ENCODE measurements at regions not wholly inside any gene's neighbourhood (a gene's known extent, or its start where the extent isn't known, plus 50 kb on each side); places are given as distances from the start of the nearest gene placed in this dataset.
A peak's percentile ranks its signal among the peaks of the same experiment; 100 is the strongest.

- no peak overlapping the region for H3K4me3 ChIP-seq (replicated peaks in 1 of 3; ENCODE audit: low read depth in 2 of 3, low read length in 3 of 3)
- H3K27me3 ChIP-seq (ENCODE audit: control insufficient read depth in 2 of 2, insufficient read depth in 2 of 2, low read length in 2 of 2), result no peaks in the 10 kb centered on the region
- no peaks in the 10 kb centered on the region for H3K79me2 ChIP-seq (ENCODE audit: insufficient read depth, low read length)
- Mint-ChIP-seq H3K27me3 (ENCODE audit: low read depth in 3 of 3) (peaks cover 3 to 23% (median 8%) of the 10 kb centered on the region in 3 donors), H3K27ac (peak overlapping the region in 1 of 7 donors; percentile 42), H3K4me3 (no peak overlapping the region), H3K9me3 (peaks cover 0 to 2% (median 0%) of the 10 kb centered on the region in 7 donors), H3K36me3 (no peaks in the 10 kb centered on the region), H3K4me1 (no peaks in the 10 kb centered on the region)
- 83% methylated on average over 26 of the region's 27 CpGs for WGBS (ENCODE audit: insufficient coverage)
- H3K36me3 ChIP-seq (replicated peaks in 1 of 2; ENCODE audit: control insufficient read depth in 1 of 2, insufficient read depth in 2 of 2, low read length in 2 of 2), result no peaks in the 10 kb centered on the region
- H3K4me2 ChIP-seq (replicated peaks; ENCODE audit: extremely low read depth, low read length, poor library complexity, severe bottlenecking), result no peak overlapping the region
- no peaks in the 10 kb centered on the region for H3K4me1 ChIP-seq (ENCODE audit: control insufficient read depth in 1 of 2, insufficient read depth in 2 of 2, low read length in 2 of 2)
- no peaks in the 10 kb centered on the region for H4K20me1 ChIP-seq (ENCODE audit: insufficient read depth, low read length)
- no peak overlapping the region for H3K27ac ChIP-seq (ENCODE audit: low read depth in 1 of 2, low read length in 2 of 2)
- H3K9me3 ChIP-seq (replicated peaks in 1 of 2; ENCODE audit: control insufficient read depth in 1 of 2, insufficient read depth in 1 of 2, low read length in 2 of 2), result no peaks in the 10 kb centered on the region
- H2AFZ ChIP-seq (ENCODE audit: insufficient read depth, low read depth, low read length, poor library complexity, severe bottlenecking), result no peak overlapping the region
- no peak for DNase-seq
- H3K9ac ChIP-seq (ENCODE audit: insufficient read depth, low read length, poor library complexity, severe bottlenecking), result no peak overlapping the region
- intact Hi-C loops (cut with micrococcal nuclease), result no loop called here
- no peak for TF ChIP-seq CTCF (IDR thresholded peaks at IDR 0.05)
These were observed 211.7 kb downstream of the NDUFA10 start for GRCh38 chr2:239813261-239814115.

- Histone ChIP-seq H3K79me2 (ENCODE audit: insufficient read depth, low read length) (no peaks in the 10 kb centered on the region), H3K4me3 (replicated peaks in 1 of 3; ENCODE audit: low read depth in 2 of 3, low read length in 3 of 3) (no peak overlapping the region), H4K20me1 (ENCODE audit: insufficient read depth, low read length) (no peaks in the 10 kb centered on the region), H3K27me3 (ENCODE audit: control insufficient read depth in 2 of 2, insufficient read depth in 2 of 2, low read length in 2 of 2) (no peaks in the 10 kb centered on the region), H3K9ac (ENCODE audit: insufficient read depth, low read length, poor library complexity, severe bottlenecking) (no peak overlapping the region), H3K4me2 (replicated peaks; ENCODE audit: extremely low read depth, low read length, poor library complexity, severe bottlenecking) (no peak overlapping the region), H3K9me3 (replicated peaks in 1 of 2; ENCODE audit: control insufficient read depth in 1 of 2, insufficient read depth in 1 of 2, low read length in 2 of 2) (no peaks in the 10 kb centered on the region), H3K36me3 (replicated peaks in 1 of 2; ENCODE audit: control insufficient read depth in 1 of 2, insufficient read depth in 2 of 2, low read length in 2 of 2) (no peaks in the 10 kb centered on the region), H2AFZ (ENCODE audit: insufficient read depth, low read depth, low read length, poor library complexity, severe bottlenecking) (no peak overlapping the region), H3K27ac (ENCODE audit: low read depth in 1 of 2, low read length in 2 of 2) (no peak overlapping the region), H3K4me1 (ENCODE audit: control insufficient read depth in 1 of 2, insufficient read depth in 2 of 2, low read length in 2 of 2) (no peaks in the 10 kb centered on the region)
- Mint-ChIP-seq H3K27ac (peak overlapping the region in 1 of 7 donors; percentile 47), H3K4me3 (no peak overlapping the region), H3K4me1 (no peaks in the 10 kb centered on the region), H3K36me3 (no peaks in the 10 kb centered on the region), H3K9me3 (peaks cover 0 to 2% (median 0%) of the 10 kb centered on the region in 7 donors), H3K27me3 (ENCODE audit: low read depth in 3 of 3) (peaks cover 7 to 27% (median 19%) of the 10 kb centered on the region in 3 donors)
- 98% methylated on average over 20 of the region's 20 CpGs for WGBS (ENCODE audit: insufficient coverage)
- no peak for TF ChIP-seq CTCF (IDR thresholded peaks at IDR 0.05)
- DNase-seq, result no peak
- intact Hi-C loops (cut with micrococcal nuclease), result no loop called here
These were observed 213.2 kb downstream of the NDUFA10 start for GRCh38 chr2:239811806-239812560.
